H1 (cell line): ENCODE measurements at regions not wholly inside any gene's neighbourhood (a gene's known extent, or its start where the extent isn't known, plus 50 kb on each side); places are given as distances from the start of the nearest gene placed in this dataset.
A peak's percentile ranks its signal among the peaks of the same experiment; 100 is the strongest.

Experiments used
- CTCF ChIA-PET: fragments of 300-600 bp; sonication (Branson Sonifier 250); formaldehyde crosslinking; loops from one replicate; lab custom pipeline; 2021; ENCODE audit not compliant: partially characterized antibody; lab: Charles Lee
- POLR2A ChIA-PET: fragments of 300-600 bp; sonication (Branson Sonifier 250); formaldehyde crosslinking; loops from one replicate; lab custom pipeline; 2021; ENCODE audit warnings: inconsistent platforms; ENCODE audit not compliant: partially characterized antibody; lab: Charles Lee
- DNase-seq, 2 experiments: peaks; one replicate each; pipeline versions ENCODE4 v3.0.0 to v3.0.0-alpha.2; 2010 to 2022; ENCODE audit warnings: low spot score in 2 of 2, low read depth in 1 of 2, mixed read lengths in 1 of 2
- FAIRE-seq: peaks from 2 replicates; lab custom pipeline; 2011; peaks lifted over from hg19 to GRCh38; lab: Jason Lieb, UNC
- H2AFZ ChIP-seq: 2 replicates; pipeline ENCODE4 v1.8.1; 2012; ENCODE audit warnings: low read length, inconsistent platforms
- H2AK5ac ChIP-seq: 2 replicates; pipeline ENCODE4 v1.6.1; 2013; ENCODE audit warnings: low read depth, low read length
- H2BK120ac ChIP-seq: replicated peaks from 2 replicates; pipeline ENCODE3; 2013; ENCODE audit warnings: low read depth, low read length, inconsistent platforms
- H2BK12ac ChIP-seq: 2 replicates; pipeline ENCODE4 v1.6.1; 2013; ENCODE audit warnings: low read depth, low read length
- H2BK15ac ChIP-seq: 2 replicates; pipeline ENCODE4 v1.6.1; 2013; ENCODE audit warnings: low read length
- H2BK20ac ChIP-seq: 2 replicates; pipeline ENCODE4 v1.6.1; 2013; ENCODE audit warnings: low read length
- H2BK5ac ChIP-seq: 2 replicates; pipeline ENCODE4 v1.6.1; 2013; ENCODE audit warnings: low read depth, low read length
- H3K14ac ChIP-seq: 2 replicates; pipeline ENCODE4 v1.6.1; 2013; ENCODE audit warnings: inconsistent platforms; ENCODE audit not compliant: insufficient read length
- H3K18ac ChIP-seq: 2 replicates; pipeline ENCODE4 v1.6.1; 2013; ENCODE audit warnings: low read length; ENCODE audit errors: extremely low read depth
- H3K23ac ChIP-seq: 2 replicates; pipeline ENCODE4 v1.6.1; 2013; ENCODE audit warnings: inconsistent platforms; ENCODE audit not compliant: insufficient read length
- H3K23me2 ChIP-seq: 2 replicates; pipeline ENCODE4 v1.6.1; 2013; ENCODE audit warnings: low read depth, low read length
- H3K27ac ChIP-seq: 2 replicates; pipeline ENCODE4 v1.6.1; 2011; ENCODE audit warnings: low read depth, low read length, inconsistent platforms
- H3K27me3 ChIP-seq, 4 experiments: replicated peaks in 1 of 4; 1 replicate in 1 of 4; 2 replicates in 3 of 4; pipeline versions ENCODE4 v1.6.1 to v1.8.1; 2011 to 2013; ENCODE audit warnings: low read length in 3 of 4, mild to moderate bottlenecking in 3 of 4, inconsistent platforms in 2 of 4, mixed read lengths in 2 of 4, moderate library complexity in 1 of 4; ENCODE audit not compliant: control insufficient read depth in 3 of 4, insufficient read depth in 3 of 4; ENCODE audit errors: extremely low read depth in 1 of 4
- H3K36me3 ChIP-seq, 4 experiments: 2 replicates each; pipeline versions ENCODE4 v1.6.1 to v1.8.1; 2011 to 2013; ENCODE audit warnings: mild to moderate bottlenecking in 4 of 4, low read length in 3 of 4, moderate library complexity in 2 of 4, control low read depth in 1 of 4, inconsistent platforms in 1 of 4; ENCODE audit not compliant: insufficient read depth in 4 of 4, control insufficient read depth in 2 of 4
- H3K4ac ChIP-seq: replicated peaks from 2 replicates; pipeline ENCODE3; 2013; ENCODE audit warnings: low read length, low read depth, mixed read lengths, inconsistent platforms; ENCODE audit not compliant: insufficient read length
- H3K4me1 ChIP-seq, 4 experiments: replicated peaks in 1 of 4; 1 replicate in 1 of 4; 2 replicates in 3 of 4; pipeline versions ENCODE4 v1.6.1 to v1.8.1; 2011 to 2013; ENCODE audit warnings: low read length in 3 of 4, inconsistent platforms in 2 of 4, mixed read lengths in 1 of 4; ENCODE audit not compliant: insufficient read depth in 4 of 4, control insufficient read depth in 3 of 4
- H3K4me2 ChIP-seq, 2 experiments: 2 replicates each; pipeline versions ENCODE4 v1.6.1 to v1.8.1; 2011 to 2013; ENCODE audit warnings: low read depth in 2 of 2, low read length in 2 of 2, control low read depth in 1 of 2, inconsistent platforms in 1 of 2, mild to moderate bottlenecking in 1 of 2; ENCODE audit not compliant: insufficient read depth in 1 of 2
- H3K4me3 ChIP-seq, 4 experiments: fragments of 200-600, 300-600 bp in 1 of 4; sonication (generic), shearing (Covaris generic), sonication (Bioruptor Twin) in 1 of 4; 2 replicates each; pipeline versions ENCODE4 v1.5.1 to v1.8.1; 2011 to 2016; ENCODE audit warnings: low read length in 4 of 4, low read depth in 3 of 4, control low read depth in 2 of 4, inconsistent platforms in 2 of 4, mild to moderate bottlenecking in 2 of 4, mixed read lengths in 1 of 4, moderate library complexity in 1 of 4; ENCODE audit not compliant: insufficient read depth in 2 of 4; ENCODE audit errors: extremely low read depth in 1 of 4
- H3K56ac ChIP-seq: replicated peaks from 2 replicates; pipeline ENCODE3; 2013; ENCODE audit warnings: low read depth, mild to moderate bottlenecking, mixed read lengths, low read length, inconsistent platforms; ENCODE audit not compliant: insufficient read length
- H3K79me1 ChIP-seq: 2 replicates; pipeline ENCODE4 v1.6.1; 2013; ENCODE audit warnings: low read depth, low read length, control low read depth
- H3K79me2 ChIP-seq, 2 experiments: 2 replicates each; pipeline versions ENCODE4 v1.6.1 to v1.8.1; 2012 to 2013; ENCODE audit warnings: low read length in 2 of 2, mild to moderate bottlenecking in 2 of 2, inconsistent platforms in 1 of 2; ENCODE audit not compliant: insufficient read depth in 2 of 2, control insufficient read depth in 1 of 2
- H3K9ac ChIP-seq, 4 experiments: replicated peaks in 1 of 4; 1 replicate in 1 of 4; 2 replicates in 3 of 4; pipeline versions ENCODE4 v1.6.1 to v1.8.1; 2011 to 2013; ENCODE audit warnings: low read depth in 3 of 4, low read length in 3 of 4, control low read depth in 2 of 4, mild to moderate bottlenecking in 2 of 4, moderate library complexity in 2 of 4, inconsistent platforms in 1 of 4; ENCODE audit errors: extremely low read depth in 1 of 4
- H3K9me3 ChIP-seq, 2 experiments: 2 replicates each; pipeline versions ENCODE4 v1.6.1 to v1.8.1; 2012 to 2013; ENCODE audit warnings: mild to moderate bottlenecking in 2 of 2, moderate library complexity in 2 of 2, control low read depth in 1 of 2, inconsistent platforms in 1 of 2, low read depth in 1 of 2, low read length in 1 of 2, mixed read lengths in 1 of 2; ENCODE audit not compliant: insufficient read depth in 2 of 2
- H4K20me1 ChIP-seq, 2 experiments: replicated peaks in 1 of 2; 2 replicates each; pipeline versions ENCODE3 to v1.8.1; 2011 to 2013; ENCODE audit warnings: inconsistent platforms in 2 of 2, low read length in 2 of 2, mild to moderate bottlenecking in 1 of 2; ENCODE audit not compliant: insufficient read depth in 2 of 2, control insufficient read depth in 1 of 2
- H4K5ac ChIP-seq: 2 replicates; pipeline ENCODE4 v1.6.1; 2013; ENCODE audit warnings: low read length, low read depth, mixed read lengths, inconsistent platforms; ENCODE audit not compliant: insufficient read length
- H4K8ac ChIP-seq: 2 replicates; pipeline ENCODE4 v1.8.0; 2013; ENCODE audit warnings: mild to moderate bottlenecking, moderate library complexity, low read length, inconsistent platforms; ENCODE audit not compliant: insufficient read depth; ENCODE audit errors: extremely low read depth
- H4K91ac ChIP-seq: replicated peaks from 2 replicates; pipeline ENCODE3; 2013; ENCODE audit warnings: low read length, mixed read lengths, inconsistent platforms; ENCODE audit not compliant: insufficient read length
- HDAC2 ChIP-seq, 2 experiments: fragments of 300-600 bp in 1 of 2; sonication (generic) in 1 of 2; IDR thresholded peaks; 2 replicates each; pipeline ENCODE4 v1.6.1; 2011 to 2012; ENCODE audit warnings: low read depth in 2 of 2, low read length in 2 of 2, mild to moderate bottlenecking in 2 of 2, moderate library complexity in 2 of 2, borderline replicate concordance in 1 of 2, inconsistent platforms in 1 of 2
- SRF ChIP-seq: IDR thresholded peaks from 2 replicates; pipeline ENCODE4 v1.6.1; 2011; ENCODE audit warnings: mild to moderate bottlenecking, low read depth, low read length, moderate library complexity
- TAF1 ChIP-seq: IDR thresholded peaks from 2 replicates; pipeline ENCODE4 v1.6.1; 2011; ENCODE audit warnings: mild to moderate bottlenecking, low read depth, low read length
- WGBS, 2 experiments: shearing (Covaris generic) in 1 of 2; methylation state at CpG; one replicate each; pipeline versions ENCODE4 v1.1.6 to v1.1.7; 2013 to 2015; ENCODE audit warnings: low lambda C conversion rate in 2 of 2, mixed read lengths in 2 of 2, inconsistent platforms in 1 of 2, low coverage in 1 of 2, missing lambda C conversion rate in 1 of 2; ENCODE audit not compliant: insufficient replicate concordance in 2 of 2, insufficient coverage in 1 of 2, insufficient read length in 1 of 2; ENCODE audit errors: extremely low coverage in 1 of 2, missing lambda C conversion rate in 1 of 2; 5-methylcytosine and 5-hydroxymethylcytosine counted together
- TF ChIP-seq, protein P1 (sequence below): IDR thresholded peaks from 2 replicates; pipeline ENCODE4 v1.6.1; 2012; ENCODE audit warnings: inconsistent platforms

DNA sequence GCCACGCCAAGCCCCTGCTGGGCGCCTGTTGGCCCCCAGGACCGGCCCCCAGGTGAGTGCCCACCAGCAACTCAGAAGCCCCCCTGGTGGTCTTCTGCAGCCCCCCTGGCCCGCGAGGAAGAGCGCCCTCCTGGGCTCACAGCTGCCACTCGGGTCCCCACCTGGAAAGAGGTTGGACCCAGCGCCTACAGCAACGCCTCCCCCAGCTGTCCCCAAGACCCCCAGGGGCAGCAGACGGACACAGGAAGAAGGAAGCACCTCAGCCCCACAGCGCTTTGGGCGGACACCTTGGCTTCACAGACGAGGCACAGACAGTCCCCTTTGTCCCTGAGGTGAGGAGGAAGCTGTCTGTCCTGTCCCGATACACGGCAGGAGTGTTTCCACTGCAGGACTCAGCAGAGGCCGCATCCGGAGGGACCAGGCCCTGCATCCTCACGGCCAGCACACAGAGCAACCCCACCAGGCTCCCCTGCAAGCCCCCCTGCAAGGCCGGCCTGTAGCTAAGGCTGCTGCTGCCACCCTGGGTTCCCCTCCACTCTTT, 115.6 kb upstream of the NKX1-1 start:
- H2AFZ ChIP-seq = no peak overlapping the region
- DNase-seq (no peak), FAIRE-seq (no peak)
- no peak overlapping the region for H3K4ac ChIP-seq
- H2AK5ac ChIP-seq = peak overlapping the region; percentile 7; the same call in 1 of the 2 replicates
- no peak overlapping the region for H2BK5ac ChIP-seq
- 0 out of 7 replicates have a peak, but pooled peaks cover 0 to 2% (median 0%) of the 10 kb centered on the region in 4 experiments for H3K4me1 ChIP-seq
- CTCF ChIA-PET = interaction anchor here (0.9 to 1.2 kb wide), 4 partner anchors 11 to 165 kb away, joined by 3 to 4 read pairs (median 3); no protein-coding TSS in a partner anchor
- H3K79me2 ChIP-seq = no peaks in the 10 kb centered on the region
- H3K14ac ChIP-seq = no peak overlapping the region
- no peaks in the 10 kb centered on the region for H3K9me3 ChIP-seq
- no peak overlapping the region; the same call in 1 of the 2 replicates for H2BK12ac ChIP-seq
- no peak overlapping the region for H3K23ac ChIP-seq
- no peak overlapping the region for H3K56ac ChIP-seq
- H3K4me2 ChIP-seq = 0 out of 4 replicates have a peak overlapping the region, but pooled peaks of 1 of the 2 experiments have one; percentile 74
- no peaks in the 10 kb centered on the region for H3K79me1 ChIP-seq
- peak overlapping the region in 1 of 4 experiments; percentile 69; a peak in 2 of 8 replicates for H3K4me3 ChIP-seq
- no peaks in the 10 kb centered on the region for H4K20me1 ChIP-seq
- H3K36me3 ChIP-seq = no peaks in the 10 kb centered on the region
- H3K18ac ChIP-seq = peak overlapping the region; percentile 7
- no peak overlapping the region for H3K9ac ChIP-seq
- no peak overlapping the region for H3K27ac ChIP-seq
- POLR2A ChIA-PET = no interaction called here
- peaks cover 0 to 10% (median 3%) of the 10 kb centered on the region in 4 experiments; a peak in 3 of 7 replicates for H3K27me3 ChIP-seq
- H4K5ac ChIP-seq = no peak overlapping the region
- H3K23me2 ChIP-seq = no peaks in the 10 kb centered on the region
- no peak overlapping the region; the same call in 1 of the 2 replicates for H4K8ac ChIP-seq
- no peak overlapping the region for H2BK15ac ChIP-seq
- no peak overlapping the region for H2BK20ac ChIP-seq
- H2BK120ac ChIP-seq = no peak overlapping the region
- peak overlapping the region; percentile 68 for H4K91ac ChIP-seq
- 87% methylated on average over 12 of the region's 19 CpGs; no CpG with 5 or more reads in 1 of the 2 experiments for WGBS, 2 experiments
- TF ChIP-seq, protein P1, sequence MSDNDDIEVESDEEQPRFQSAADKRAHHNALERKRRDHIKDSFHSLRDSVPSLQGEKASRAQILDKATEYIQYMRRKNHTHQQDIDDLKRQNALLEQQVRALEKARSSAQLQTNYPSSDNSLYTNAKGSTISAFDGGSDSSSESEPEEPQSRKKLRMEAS = no peak
- TF ChIP-seq TAF1 (no peak), HDAC2 (IDR thresholded peaks at IDR 0.05; ENCODE audit: borderline replicate concordance in 1 of 2, low read depth in 2 of 2, low read length in 2 of 2) (no peak), SRF (no peak)
